Activated CD4-positive, alpha-beta T cell treated with anti-CD3 and anti-CD28 coated beads, Interleukin-2, amount 50 U/mL, for 24 hours (primary cell): ENCODE measurements at regions not wholly inside any gene's neighbourhood (a gene's known extent, or its start where the extent isn't known, plus 50 kb on each side); places are given as distances from the start of the nearest gene placed in this dataset.

Experiments
- DNase-seq, 2 donors: peaks; one replicate each; pipeline ENCODE4 v3.0.0-alpha.2; 2020; ENCODE audit warnings: low read depth in 1 of 2, low spot score in 1 of 2

DNA sequence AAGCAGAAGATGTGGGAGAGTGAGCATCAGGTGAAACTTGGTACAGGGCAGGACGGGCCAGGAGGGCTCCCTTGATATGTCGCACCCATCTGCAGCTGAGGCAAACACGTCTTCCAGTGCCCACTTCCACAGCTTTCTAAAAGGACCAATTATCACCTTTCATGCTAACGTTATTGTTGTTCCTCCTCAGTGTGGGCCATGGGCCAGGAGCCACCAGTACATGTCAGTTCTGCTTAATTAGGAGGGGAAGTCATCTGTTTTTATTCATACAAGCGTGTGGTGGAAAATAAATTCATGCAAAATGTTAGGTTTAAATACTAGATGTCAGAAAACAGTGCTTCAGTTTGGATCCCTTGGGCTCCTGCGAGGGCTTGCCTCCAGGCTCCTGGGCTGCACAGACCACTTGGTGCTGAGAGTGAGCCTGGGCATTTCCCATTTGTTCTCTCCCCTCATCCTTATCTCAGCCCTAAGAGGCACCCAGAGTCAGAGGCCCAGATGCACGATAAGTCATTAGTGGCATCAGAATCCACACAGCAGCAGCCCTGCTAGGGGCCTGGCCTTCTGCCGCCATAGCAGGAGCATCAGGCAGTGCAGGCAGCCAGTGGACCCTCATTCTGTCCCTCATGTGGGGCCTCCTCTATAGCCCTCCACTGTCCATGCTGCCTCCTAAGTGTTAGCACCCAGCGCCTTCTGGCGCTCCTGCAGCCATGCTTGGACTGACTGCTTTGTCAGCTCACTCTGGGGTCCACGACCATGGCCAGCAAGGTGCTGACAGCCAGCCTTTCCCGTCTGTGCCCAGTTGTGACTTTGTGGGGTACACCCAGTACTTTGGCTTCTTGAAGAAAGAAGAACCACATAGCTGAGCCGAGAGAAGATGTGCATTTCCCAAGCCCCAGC is 539.8 kb upstream of the RAB6C start:
- no peak for DNase-seq

DNA sequence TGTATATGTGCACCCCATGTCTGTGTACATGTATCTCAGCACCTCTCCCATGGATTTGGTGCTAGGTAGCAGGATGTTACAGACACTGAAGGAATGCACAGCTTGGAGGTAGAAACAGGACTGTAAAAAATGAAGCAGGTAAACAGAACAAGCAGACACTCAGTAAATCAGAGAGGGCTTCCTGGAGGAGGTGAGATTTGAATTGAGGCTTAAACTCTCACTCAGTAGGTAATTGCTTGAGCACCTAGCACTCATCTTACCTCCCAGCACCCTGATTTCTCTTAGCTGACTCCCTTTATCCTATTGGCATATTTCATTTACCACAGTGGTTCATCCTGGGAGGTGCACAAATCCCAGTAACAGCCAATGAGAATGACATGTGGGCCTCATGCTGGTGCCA is 537.9 kb upstream of the RAB6C start:
- no peak for DNase-seq

DNA sequence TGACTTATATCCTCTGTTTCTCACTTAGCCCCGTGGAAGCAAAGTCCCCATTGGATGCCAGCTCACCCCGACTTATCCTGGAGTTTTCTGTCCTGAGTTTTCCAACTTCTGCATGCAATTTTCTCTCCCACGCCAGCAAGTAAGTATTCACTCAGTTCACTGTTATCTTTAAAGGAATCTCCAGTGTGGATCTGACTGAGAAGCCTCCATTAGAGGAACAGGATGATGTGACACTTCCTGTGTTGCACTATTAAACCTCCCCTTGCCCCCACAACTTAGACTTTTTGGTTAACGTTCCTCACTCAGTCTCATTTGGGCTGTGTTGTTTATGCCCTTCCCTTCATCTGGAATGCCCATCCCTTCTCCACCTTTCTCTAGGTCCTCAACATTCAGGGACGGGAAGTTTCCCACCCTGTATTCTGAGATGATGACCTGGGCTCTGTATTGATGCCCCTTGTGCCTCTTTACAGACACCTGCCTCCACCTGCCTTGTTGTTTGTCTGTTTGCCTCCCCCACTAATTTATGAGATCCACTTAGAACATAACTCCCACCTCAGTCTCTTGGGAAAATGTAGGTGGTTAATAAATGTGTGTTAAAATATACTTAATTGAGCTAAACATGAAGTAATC is 536.1 kb upstream of the RAB6C start:
- DNase-seq, result no peak

DNA sequence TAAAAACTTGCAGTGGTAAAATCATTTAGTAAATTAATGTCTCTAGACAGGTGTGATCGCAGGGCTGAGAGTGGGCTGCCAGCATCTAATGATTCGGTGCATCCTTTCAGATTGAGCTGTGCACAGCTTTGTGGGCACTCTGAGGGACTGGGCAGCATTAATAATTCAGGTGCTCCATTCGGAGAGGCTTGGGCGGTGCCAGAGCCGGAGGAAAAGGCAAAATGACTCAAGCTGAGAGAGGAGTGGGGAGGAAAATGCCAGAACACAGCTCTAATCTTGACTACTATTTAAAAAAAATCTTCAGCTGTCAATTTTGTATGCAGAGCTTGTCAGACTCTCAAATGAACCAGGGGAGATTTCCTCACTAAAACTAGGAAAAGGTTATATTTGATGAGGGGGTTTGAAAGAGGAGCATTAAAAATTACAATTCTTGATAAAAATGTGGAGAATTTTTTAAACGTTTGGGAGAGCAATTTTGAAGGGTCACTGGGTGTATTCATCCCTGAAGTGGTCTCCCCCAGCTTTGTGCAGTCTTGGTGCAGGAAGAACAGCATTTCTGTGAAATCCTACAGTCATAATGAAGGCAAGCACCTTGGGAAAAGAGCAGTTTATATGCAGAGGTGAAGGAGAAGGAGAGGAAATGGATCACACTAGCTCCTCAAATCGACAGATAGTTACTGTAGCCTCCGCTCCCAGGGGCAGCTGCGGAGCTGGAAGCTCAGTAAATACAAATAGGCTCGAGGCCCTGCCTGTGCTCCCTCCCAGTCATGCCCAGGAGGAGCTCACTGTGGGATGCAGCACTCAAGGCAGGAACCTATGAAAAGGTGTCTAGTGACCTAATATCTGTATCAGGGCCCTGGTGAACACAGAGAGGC is 535.4 kb upstream of the RAB6C start:
- no peak for DNase-seq

DNA sequence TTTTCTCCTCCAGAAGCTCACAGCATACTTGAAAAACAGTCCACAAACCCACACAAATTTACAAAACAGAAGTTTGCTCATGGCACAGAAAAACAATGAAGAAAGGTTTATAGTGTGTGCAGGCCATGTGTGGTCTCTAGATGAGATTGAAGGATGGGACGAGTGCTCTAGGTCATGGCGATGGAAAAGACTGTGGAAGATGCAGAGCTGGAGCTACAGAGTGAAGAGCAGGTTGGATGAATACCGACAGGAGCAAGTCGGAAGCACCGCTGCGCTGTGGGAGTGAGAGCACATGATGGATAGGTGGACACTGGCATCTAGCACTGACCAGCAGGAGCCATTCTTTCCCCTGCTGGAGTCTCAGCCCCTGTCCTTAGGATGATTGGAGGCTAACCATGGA is 534.7 kb upstream of the RAB6C start:
- DNase-seq, result no peak

DNA sequence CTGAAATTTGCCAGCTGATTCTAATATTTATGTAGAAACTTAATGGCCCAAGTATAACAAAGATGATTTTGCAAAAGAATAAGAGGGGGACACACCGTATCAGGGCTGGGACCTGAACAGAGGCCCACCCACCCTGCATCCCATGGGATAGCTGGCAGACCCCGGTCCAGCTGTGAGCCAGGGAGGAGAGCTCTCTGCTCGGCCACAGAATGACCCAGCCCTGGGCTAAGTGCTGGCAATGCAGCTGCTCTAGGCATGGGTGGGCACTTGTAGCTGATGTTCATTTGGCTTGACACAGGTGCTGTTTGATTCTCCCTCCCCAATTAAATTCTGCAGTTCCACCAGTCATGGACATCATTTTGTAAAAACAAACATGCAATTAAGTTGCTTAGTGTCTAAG is 522.8 kb upstream of the RAB6C start:
- DNase-seq, result no peak

DNA sequence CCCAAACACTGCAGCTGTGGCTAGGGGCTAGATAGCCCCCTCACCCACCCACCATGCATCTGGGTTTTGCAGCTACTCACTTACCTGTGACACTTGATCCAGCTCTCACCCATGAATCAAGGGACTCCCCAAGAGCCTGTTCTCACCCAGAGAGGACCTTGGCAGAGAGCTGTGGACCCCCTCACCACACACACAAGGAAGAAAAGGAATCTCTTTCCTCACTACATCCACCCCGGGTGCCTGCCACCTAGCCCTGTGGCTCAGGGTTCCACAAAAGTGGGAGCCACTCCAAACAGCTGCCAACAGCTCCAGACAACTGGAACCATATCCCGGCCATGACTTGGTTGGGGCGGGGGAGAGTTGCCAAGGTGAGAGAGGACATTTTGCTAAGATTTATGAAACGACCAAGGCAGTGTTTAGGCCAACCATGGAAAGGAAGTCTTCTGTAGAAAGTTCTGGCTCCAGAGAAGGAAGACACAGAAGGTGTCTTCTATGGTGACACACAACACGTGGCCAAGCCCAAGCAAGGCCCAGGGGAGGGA is 522.1 kb upstream of the RAB6C start:
- DNase-seq, result no peak

DNA sequence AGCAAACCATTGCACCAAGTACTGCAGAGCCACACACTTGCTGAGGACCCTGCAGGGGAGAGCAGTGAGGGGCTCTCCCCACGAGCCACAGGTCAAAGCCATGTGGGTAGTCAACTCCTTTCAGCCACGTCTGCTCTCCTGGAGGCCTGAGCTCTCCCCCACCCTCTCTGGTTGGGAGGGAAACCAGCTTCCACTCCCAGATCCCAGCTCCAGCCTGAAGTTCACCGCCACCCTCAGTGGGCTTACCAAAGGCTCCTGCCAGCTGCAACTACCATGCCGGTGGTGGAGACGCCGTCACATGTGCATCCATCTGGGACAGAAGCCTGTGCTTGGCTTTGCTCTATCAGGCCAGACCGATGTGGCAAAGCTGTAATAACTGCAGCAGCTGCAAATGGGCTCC is 521.5 kb upstream of the RAB6C start:
- DNase-seq, result no peak

DNA sequence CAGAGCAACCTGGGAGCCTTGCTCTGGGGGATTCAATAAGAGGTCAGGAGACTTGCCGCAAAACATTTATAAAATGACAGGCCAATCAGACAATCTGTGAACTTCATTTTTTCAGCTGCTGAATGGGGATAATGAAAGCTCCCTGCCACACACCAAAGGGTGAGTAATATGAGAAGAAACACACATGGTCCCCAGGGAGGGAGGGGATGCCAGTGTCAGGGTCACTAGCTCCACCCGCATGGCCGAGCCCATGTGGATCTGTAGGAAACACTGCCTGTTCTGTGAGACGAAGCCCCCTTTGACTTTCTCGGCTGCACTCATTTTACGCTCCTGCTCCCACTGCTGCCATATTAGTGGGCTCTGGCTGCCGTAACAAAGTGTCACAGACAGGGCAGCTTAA is 521.0 kb upstream of the RAB6C start:
- no peak for DNase-seq

DNA sequence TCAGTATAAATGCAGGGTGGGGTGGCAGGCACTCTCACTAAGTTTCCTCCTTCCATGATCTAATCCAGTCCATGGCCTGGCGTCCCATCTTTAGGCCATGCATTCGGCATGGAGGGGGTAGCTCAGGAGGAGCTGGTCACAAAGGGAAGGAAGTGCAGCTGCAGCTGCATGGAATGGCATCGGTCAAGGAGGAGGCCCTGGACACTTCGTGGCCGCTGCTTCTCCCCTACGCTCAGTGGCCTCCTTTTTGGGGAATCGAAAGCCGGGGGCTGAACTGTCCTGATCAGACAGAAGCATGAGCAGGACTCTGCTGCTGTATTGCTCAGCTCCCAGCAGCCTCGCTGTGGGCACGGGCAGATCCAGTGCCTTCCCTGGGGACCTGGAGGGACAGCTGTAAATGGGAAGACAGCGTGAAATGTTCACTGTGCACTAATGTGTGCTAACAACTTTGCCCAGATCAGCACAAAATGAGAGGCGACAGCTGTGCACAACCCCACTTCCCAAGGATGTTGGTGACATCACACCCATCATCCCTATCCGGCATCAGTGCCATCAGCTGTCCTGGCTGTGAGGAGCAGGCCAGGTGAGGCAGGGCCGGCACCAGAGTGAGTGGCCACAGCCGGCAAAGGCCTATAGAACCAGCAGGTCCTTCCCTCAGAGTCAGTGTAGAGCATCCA is 520.1 kb upstream of the RAB6C start:
- no peak for DNase-seq

DNA sequence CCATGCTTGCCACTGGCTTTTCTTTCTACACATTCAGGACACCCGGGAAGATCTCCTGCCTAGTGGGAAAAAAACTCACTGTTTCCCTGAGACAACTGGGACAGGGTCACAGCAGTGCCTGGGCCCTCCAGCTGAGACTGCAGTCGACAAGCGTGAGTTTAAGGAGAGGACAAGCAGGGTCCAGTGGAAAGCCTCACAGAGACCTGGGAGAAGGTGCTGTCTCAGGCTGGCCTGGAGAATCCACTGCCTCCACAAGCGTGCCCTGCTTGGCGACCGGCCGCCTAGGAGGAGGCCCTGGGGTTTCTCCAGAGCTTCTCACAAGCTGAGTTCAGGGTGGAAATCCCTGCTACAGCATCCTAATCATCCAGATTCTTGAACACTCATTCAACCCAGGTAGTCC is 519.6 kb upstream of the RAB6C start:
- no peak for DNase-seq

DNA sequence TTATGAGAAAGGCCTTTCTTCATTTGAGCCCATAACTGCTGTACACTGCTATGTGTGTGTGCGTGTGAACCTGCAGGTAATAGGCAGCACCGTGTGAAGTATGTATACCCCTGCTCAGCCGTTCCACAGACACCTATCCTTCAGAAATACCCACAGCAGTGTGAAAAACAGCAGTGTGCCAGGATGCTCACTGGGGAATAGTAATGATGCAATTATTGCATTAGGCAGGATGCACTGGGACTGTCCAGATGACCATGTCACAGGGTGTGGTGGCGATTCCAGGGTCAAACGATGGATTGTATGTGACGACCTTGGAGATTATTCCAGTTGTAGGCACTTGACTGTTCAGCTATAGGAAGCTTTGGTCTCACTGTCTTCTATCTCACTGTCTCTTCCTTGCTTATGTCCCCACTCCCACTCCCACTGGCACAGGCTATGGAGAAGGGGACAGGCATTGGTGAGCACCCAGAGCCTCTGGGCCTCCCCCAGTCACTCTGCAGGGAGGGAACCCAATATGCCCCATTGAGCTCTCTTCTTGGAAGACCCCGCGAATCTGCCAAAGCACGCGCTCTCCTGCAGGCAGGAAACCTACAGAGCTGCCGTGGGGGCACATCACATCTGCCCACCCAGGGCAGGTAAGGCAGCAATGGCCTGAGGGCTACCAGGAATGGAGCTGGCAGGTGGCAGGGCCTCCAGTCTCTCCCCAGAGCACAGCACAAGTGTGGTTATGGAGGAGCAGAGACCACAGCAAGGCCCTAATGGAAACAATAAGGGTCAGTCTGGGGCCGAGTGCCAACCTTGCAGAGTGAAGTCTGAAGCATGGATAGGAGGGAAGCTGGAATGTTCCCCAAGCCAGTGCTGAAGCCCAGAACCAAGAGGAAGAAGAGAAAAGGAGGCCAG is 518.9 kb upstream of the RAB6C start:
- DNase-seq, result no peak

DNA sequence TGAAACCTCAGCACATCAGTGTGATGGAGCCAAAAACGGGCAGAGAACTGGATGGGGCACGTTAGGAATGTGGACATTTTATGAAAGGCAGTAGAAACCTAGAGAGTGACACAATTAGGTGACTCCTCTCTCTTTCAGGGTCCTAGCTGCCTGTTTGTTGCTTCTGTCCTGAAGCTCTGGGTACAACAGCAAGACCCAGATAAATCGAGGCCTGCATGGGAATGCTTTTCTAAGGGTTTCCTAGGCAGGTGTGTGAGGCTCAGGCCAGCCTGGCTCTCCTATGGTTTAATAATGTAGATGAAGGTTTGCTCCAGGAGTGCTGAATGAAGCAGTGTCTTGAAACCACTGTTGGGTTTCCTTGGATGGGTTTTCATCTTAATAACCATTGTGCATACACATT is 517.1 kb upstream of the RAB6C start:
- DNase-seq, result no peak

DNA sequence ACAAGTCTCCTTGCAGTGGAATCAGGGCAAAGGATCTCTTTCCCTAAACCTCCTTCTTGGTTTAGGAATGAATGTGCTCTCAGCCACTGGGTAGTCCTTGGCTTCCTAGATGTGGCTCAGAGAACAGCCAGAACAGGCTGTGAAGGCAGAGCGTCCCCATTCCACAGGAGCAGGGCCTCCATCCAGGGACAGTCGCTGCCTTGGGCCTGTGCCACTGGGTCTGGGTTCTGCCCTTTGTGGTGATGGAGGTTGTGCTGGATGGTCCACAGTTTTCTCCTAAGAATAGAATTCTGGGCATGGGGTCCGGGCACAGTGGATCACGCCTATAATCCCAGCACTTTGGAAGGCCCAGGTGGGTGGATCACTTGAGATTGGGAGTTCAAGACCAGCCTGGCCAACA is 516.5 kb upstream of the RAB6C start:
- no peak for DNase-seq

DNA sequence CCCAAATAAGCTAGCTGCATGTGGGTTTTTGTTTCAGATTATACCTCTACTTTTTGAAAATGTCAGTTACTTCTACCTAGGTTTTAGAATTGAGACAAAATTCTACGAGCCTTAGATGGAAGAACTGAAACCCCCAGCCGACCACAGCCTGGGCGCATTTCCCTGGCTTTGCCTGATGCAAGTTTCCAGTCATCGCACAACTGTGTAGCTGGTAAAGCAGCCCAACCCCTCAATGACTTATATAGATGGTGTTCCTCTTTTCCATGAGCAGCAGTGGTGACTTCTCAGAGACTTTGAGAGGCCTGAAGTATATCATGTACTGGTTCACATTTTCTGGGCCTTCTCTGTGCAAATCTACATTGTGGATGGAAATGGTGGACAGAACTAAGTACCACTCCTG is 515.4 kb upstream of the RAB6C start:
- DNase-seq, result no peak

DNA sequence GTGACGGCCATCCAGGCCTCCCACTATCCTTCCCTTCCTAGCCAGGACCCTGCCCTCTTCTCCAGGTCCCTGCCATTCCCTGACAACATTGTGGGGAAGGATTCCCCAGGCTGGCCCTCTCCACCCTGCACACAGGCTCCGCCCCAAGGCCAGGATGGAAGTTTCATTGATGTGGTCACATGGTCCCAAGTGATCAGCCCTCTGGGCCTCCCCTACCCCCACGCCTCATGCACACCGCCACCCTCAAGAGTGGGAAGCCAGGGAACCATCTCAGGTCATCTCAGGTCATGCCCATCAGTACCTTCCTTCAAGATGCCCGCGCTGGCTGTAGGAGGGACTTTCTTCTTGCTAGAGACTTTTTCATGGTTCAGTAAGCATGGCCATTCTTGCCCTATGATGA is 514.8 kb upstream of the RAB6C start:
- DNase-seq, result no peak

DNA sequence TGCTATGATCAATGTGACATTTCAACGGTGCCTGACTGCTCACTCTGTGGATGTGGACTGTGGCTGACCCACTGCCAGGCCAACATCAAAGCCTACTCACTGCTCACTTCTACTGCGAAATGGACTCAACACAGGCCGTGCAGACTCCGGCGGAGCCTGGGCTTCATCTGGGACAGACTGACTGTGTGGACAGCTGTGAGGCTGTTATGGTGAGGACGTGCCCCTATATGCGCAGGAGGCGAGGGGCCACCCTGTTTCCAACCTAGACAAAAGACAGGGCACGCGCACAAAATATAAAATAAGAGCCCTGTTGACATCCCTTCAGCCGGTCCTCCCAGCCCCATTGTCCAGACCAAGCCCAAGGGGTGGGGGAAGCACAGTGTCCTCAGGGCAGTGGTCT is 514.4 kb upstream of the RAB6C start:
- DNase-seq, result no peak

DNA sequence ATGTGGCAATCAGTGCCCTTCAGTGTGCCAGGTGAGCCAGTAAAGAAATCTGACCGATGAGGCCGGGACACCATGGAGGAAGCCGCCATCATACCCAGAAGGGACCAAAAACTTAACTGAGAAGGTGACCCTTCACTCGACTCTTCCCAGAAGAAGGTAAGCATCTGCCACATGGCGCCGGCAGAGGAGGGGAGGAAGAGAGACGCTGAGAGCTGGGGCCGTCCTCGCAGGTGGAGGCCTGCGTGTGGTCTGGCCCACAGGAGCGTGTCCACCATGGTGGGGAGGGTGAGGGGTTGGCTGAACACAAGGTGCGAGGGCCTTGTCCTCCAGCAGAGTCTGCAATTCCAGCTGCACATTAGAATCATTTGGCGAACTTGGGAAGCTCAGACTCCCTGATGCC is 513.1 kb upstream of the RAB6C start:
- no peak for DNase-seq

DNA sequence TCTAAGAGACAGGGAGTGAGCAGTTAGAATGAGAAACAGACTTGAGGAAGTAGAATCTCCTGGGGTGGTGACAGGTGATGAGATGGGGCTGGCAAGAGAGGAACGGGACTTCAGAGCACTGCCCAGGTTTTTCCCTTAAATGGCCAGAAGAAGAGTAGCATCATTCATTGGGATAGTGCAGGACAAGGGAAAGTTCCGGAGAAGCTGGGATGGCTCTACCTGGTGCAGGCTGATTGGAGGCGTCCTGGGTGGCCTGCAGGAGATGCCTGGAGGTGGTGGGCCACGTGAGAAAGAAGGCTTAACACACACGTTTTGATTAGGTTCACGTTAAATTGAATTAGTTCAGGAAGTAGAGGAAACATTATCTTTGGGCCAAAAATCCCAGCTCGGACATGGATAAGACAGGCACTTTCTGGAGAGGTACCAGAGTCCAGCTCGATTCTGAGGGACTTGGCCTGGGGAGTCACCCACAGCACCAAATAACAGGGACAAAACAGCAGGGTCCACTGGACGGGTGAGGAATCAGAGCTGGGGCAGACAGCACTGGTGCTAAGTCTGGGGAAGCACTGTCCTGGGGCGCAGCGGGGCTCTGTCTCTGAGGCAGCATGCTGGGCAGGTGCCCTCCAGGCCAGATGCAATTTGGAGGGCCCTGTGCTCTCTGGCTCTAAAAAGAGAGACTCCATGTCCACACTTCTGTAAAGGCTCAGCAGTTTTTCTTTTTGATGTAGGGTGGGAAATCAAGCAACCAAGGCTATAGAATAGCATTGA is 512.3 kb upstream of the RAB6C start:
- DNase-seq, result no peak
